ENCODE measurements at regions not wholly inside any gene's neighbourhood (a gene's known extent, or its start where the extent isn't known, plus 50 kb on each side); places are given as distances from the start of the nearest gene placed in this dataset.

DNA sequence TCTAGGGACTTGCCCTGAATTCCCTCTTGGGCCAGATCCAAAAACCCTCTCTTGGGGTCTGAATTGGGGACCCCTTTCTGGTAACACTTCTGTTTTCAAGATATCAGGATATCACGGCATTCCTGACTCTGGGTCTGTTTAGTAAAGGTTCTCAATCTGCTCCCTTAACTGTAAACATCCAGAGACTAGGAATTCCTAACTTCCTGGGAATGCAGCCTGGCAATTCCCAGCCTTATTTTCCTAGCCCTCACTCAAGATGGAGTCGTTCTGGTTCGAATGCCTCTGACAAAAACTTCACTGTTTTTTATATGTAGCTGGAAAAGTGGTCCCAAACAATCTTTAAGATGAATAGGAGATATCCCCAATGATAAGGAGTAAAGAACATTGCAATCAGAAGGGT, 141.6 kb upstream of the XYLT1 start:
- Mint-ChIP-seq H3K4me1 (peaks cover 4% of the 10 kb centered on the region), H3K36me3 (ENCODE audit: insufficient read depth) (no peaks in the 10 kb centered on the region), H3K27me3 (peaks cover 57% of the 10 kb centered on the region), H3K9me3 (no peaks in the 10 kb centered on the region), H3K27ac (ENCODE audit: low read depth) (no peak overlapping the region), H3K4me3 (no peak overlapping the region)
- no peak for ATAC-seq (replicated peaks; ENCODE audit: extremely low read depth, poor library complexity, severe bottlenecking)
- DNase-seq (ENCODE audit: low spot score in 2 of 2): no peak

DNA sequence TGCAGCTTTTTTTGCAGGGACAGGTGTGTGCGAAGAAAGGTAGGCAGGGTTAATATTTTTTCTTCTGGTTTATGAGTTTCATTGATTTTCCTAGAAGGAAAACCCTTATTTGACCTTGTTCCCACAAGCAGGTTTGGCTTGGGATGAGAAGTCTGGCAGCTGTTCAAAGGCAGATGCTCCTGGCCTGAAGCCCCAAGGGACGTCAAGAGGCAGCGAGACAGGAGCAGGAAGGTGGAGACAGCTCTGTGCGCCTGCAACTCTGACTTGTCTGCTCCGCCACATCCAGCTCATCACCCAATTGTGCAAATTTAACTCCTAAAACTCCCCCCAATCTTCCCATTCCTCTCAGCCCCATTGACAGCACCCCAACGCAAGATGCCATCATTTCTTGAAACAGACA, 136.8 kb upstream of the XYLT1 start:
- H3K9me3 Mint-ChIP-seq: no peaks in the 10 kb centered on the region
- peaks cover 11% of the 10 kb centered on the region for H3K4me1 Mint-ChIP-seq
- H3K4me3 Mint-ChIP-seq: no peak overlapping the region
- ATAC-seq (replicated peaks; ENCODE audit: extremely low read depth, poor library complexity, severe bottlenecking) (no peak), DNase-seq (ENCODE audit: low spot score in 2 of 2) (no peak)
- peaks cover 78% of the 10 kb centered on the region for H3K27me3 Mint-ChIP-seq
- no peak overlapping the region for H3K27ac Mint-ChIP-seq (ENCODE audit: low read depth)
- no peaks in the 10 kb centered on the region for H3K36me3 Mint-ChIP-seq (ENCODE audit: insufficient read depth)

DNA sequence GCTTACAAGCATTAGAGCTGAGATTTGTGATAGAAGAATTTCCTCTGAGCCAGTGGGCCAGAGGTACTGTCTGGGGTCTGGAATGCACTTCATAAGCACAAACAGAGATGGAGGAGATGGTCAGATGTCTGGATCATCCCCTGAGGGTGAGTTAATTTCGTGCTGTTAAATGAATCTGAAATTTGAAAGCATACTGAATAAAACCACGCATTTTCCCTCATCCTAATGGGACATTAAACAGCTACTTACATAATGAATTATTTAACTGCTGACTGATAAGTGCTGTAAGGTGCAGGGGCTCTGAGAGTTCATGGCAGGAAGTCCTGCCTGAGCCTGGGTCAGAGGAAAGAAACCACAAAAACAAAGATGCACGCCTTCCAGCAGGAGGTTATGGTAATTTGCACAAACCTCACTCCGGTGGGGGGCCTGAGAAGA, 136.3 kb upstream of the XYLT1 start:
- no peaks in the 10 kb centered on the region for H3K36me3 Mint-ChIP-seq (ENCODE audit: insufficient read depth)
- ATAC-seq (replicated peaks; ENCODE audit: extremely low read depth, poor library complexity, severe bottlenecking): no peak

DNA sequence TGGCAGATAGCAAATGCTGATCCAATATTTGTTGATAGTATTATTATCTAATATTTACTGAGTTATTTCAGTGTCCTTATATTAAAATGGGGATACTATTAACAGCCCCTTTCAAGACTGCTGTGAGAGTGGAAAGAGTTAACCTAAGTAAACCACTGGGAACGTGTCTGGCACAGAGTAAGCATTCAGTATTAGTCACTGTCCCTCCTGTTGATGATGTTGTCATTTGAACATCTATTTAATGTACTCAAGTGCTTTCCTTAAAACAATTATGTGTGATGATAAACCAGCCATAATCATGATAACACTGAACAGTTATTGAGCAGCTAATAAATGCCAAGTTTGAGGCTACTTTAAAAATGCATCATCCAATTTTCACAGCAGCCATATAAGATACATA, 135.7 kb upstream of the XYLT1 start:
- no peak for DNase-seq (ENCODE audit: low spot score in 2 of 2)
- no peaks in the 10 kb centered on the region for H3K9me3 Mint-ChIP-seq
- H3K36me3 Mint-ChIP-seq (ENCODE audit: insufficient read depth): peaks cover 2% of the 10 kb centered on the region
- no peak overlapping the region for H3K4me3 Mint-ChIP-seq
- peaks cover 11% of the 10 kb centered on the region for H3K4me1 Mint-ChIP-seq
- no peak overlapping the region for H3K27ac Mint-ChIP-seq (ENCODE audit: low read depth)
- ATAC-seq (replicated peaks; ENCODE audit: extremely low read depth, poor library complexity, severe bottlenecking): no peak
- H3K27me3 Mint-ChIP-seq: peaks cover 77% of the 10 kb centered on the region

More for the DNA sequence above, 136.3 kb upstream of the XYLT1 start:
- no peaks in the 10 kb centered on the region for H3K9me3 Mint-ChIP-seq
- no peak for DNase-seq (ENCODE audit: low spot score in 2 of 2)
- no peak overlapping the region for H3K27ac Mint-ChIP-seq (ENCODE audit: low read depth)
- peaks cover 76% of the 10 kb centered on the region for H3K27me3 Mint-ChIP-seq
- peaks cover 11% of the 10 kb centered on the region for H3K4me1 Mint-ChIP-seq
- H3K4me3 Mint-ChIP-seq: no peak overlapping the region

DNA sequence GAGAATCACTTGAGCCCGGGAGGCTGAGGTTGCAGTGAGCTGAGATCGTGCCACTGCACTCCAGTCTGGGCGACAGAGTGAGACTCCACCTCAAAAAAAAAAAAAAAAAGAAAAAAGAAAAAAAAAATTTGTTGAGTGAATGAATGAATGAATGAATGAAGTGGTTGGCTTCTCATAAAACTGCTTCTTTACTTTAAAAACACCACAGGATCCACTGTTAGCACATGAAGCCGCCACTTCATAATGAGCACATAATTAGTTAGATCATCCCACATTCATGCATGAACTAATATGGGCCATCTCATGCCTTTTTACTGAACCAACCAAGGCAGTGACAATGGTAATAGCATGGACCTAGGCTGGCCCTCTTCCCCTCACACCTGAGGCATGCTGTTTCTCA, 135.0 kb upstream of the XYLT1 start:
- no peak for ATAC-seq (replicated peaks; ENCODE audit: extremely low read depth, poor library complexity, severe bottlenecking)
- no peak overlapping the region for H3K27ac Mint-ChIP-seq (ENCODE audit: low read depth)
- H3K4me1 Mint-ChIP-seq: peaks cover 7% of the 10 kb centered on the region
- peaks cover 2% of the 10 kb centered on the region for H3K36me3 Mint-ChIP-seq (ENCODE audit: insufficient read depth)
- no peak for DNase-seq (ENCODE audit: low spot score in 2 of 2)
- no peaks in the 10 kb centered on the region for H3K9me3 Mint-ChIP-seq
- H3K27me3 Mint-ChIP-seq: peaks cover 75% of the 10 kb centered on the region
- no peak overlapping the region for H3K4me3 Mint-ChIP-seq

DNA sequence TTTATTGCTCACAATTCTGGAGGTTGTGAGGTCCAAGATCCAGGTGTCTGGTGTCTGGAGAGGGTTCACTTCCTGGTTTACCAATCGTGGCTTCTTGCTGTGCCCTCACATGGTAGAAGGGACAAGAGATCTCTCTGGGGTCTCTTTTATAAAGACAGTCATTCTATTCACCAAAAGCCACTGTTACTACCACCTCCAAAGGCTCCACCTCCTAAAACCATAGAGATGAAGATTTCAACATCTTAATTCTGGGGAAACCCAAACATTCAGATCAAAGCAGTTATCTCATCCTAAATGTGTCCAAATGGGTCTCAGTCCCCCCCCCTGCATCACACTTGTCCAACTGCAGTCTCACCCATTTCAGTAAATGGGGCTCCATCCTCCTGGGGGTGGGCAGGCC, 132.9 kb upstream of the XYLT1 start:
- ATAC-seq (replicated peaks; ENCODE audit: extremely low read depth, poor library complexity, severe bottlenecking): no peak
- Mint-ChIP-seq H3K4me1 (peaks cover 7% of the 10 kb centered on the region), H3K4me3 (no peak overlapping the region), H3K27ac (ENCODE audit: low read depth) (no peak overlapping the region), H3K27me3 (peaks cover 62% of the 10 kb centered on the region), H3K36me3 (ENCODE audit: insufficient read depth) (peaks cover 3% of the 10 kb centered on the region), H3K9me3 (no peaks in the 10 kb centered on the region)
- DNase-seq (ENCODE audit: low spot score in 2 of 2): no peak

DNA sequence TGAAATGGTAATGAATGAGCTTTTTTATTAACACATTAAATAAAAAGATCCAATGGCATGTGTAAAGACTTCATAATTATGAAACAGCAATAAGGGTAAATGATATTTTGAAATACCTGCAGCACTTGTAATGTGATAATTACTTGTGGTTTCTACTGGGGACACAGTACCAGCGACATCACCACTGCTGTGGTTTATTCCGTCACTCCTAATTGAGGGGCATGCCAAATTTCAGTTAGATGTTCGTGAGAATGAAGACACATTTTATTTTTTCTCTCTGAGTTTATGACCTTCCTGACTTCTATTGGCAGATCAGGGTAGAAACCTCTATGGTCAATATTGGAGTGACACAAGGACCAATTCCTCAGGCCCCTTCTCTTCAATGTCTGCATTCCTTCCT, 131.9 kb upstream of the XYLT1 start:
- DNase-seq (ENCODE audit: low spot score in 2 of 2) (no peak), ATAC-seq (replicated peaks; ENCODE audit: extremely low read depth, poor library complexity, severe bottlenecking) (no peak)
- H3K4me3 Mint-ChIP-seq: no peak overlapping the region
- no peak overlapping the region for H3K27ac Mint-ChIP-seq (ENCODE audit: low read depth)
- H3K4me1 Mint-ChIP-seq: peaks cover 7% of the 10 kb centered on the region
- H3K36me3 Mint-ChIP-seq (ENCODE audit: insufficient read depth): peaks cover 3% of the 10 kb centered on the region
- H3K27me3 Mint-ChIP-seq: peaks cover 62% of the 10 kb centered on the region
- no peaks in the 10 kb centered on the region for H3K9me3 Mint-ChIP-seq

DNA sequence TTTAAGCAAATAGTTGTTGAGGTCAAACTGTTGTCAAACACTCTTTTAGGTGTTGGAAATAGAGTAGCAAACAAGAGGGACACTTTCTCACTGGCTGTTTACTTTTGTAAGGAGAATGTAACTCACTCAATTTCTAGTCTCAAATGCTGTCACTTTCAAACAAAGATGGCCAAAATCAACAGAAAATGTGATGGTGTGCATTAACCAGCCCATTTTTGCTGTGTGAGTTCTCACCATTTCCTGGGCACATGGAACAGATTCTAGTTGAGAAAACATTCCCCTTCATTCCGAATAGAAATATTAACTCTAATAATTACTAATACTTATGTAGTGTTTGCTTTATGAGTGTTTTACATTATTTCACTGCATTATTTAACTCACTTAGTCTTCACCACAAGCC, 128.2 kb upstream of the XYLT1 start:
- H3K27ac Mint-ChIP-seq (ENCODE audit: low read depth): no peak overlapping the region

DNA sequence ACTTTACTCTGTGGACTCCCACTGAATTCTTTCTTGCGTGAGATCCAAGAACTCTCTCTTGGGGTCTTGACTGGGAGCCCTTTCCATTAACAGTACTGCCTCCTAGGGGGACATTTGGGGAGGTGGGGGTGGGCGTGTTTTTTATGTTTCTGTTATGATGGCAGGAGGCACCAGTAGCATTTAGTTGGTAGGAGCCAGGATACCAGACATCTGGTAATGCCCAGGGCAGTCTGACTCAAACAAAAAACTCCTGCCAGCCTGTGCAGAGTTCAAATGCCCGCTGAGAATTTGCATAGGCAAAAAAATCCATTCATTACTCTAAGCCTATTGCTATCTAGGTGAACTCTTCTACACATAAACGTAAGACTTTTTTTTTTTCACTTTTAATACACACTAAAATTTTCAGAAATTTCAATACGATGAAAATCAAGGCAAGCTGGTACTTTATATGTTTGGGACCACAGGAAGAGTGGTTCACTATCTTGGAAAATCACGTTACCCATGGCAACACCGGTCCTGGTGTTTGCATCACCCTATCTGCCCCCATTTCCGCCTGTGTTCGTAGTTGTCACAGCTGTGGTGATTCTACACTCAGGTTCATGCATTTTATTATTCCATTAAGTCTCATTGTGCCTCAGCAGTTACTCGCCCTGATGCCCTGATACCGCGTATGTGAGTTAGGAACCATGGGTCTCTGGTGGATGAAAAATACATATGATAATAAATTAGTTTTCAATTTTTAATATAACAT, 121.1 kb upstream of the XYLT1 start:
- Mint-ChIP-seq H3K4me1 (no peaks in the 10 kb centered on the region), H3K27ac (ENCODE audit: low read depth) (peak overlapping the region; percentile 67), H3K27me3 (peaks cover 45% of the 10 kb centered on the region), H3K36me3 (ENCODE audit: insufficient read depth) (no peaks in the 10 kb centered on the region), H3K4me3 (peak overlapping the region; percentile 17), H3K9me3 (no peaks in the 10 kb centered on the region)
- peak in 1 of 2 donors; percentile 12 for DNase-seq (ENCODE audit: low spot score in 2 of 2)
- peak; percentile 46 for ATAC-seq (replicated peaks; ENCODE audit: extremely low read depth, poor library complexity, severe bottlenecking)

More for the DNA sequence above, 128.2 kb upstream of the XYLT1 start:
- Mint-ChIP-seq H3K4me3 (no peak overlapping the region), H3K9me3 (no peaks in the 10 kb centered on the region), H3K36me3 (ENCODE audit: insufficient read depth) (peaks cover 3% of the 10 kb centered on the region), H3K4me1 (no peaks in the 10 kb centered on the region), H3K27me3 (peaks cover 48% of the 10 kb centered on the region)
- no peak for ATAC-seq (replicated peaks; ENCODE audit: extremely low read depth, poor library complexity, severe bottlenecking)
- no peak for DNase-seq (ENCODE audit: low spot score in 2 of 2)

DNA sequence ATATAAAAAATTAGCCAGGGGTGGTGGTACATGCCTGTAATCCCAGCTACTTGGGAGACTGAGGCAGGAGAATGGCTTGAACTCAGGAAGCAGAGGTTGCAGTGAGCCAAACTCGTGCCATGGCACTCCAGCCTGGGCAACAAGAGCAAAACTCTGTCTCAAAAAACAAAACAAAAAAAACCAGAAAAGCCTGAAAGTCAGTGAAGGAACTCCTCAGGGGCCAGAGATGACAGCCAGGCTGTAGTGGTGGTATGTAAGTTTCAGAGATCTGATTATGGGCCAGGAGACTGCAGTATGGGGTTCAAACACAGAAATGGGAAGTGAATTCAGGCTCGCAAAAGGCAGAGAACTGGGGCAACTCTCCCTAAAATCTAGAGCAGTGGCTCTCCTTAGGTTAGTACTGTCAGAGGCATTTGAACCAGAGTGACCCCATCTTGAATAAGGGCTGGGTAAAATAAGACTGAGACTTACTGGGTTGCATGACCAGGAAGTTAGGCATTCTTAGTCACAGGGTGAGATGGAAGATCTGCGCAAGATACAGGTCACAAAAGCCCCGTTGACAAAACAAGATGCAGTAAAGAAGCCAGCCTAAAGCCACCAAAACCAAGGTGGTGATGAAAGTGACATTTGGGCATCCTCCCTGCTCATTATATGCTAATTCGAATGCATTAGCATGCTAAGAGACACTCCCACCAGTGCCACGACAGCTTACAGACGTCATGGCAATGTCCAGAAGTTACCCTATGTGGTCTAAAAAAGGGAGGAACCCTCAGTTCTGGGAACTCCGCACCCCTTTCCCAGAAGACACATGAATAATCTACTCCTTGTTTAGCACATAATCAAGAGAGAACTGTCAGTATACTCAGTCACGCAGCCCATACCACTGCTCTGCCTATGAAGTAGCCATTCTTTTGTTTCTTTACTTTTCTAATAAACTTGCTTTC, 120.2 kb upstream of the XYLT1 start:
- peak overlapping the region; percentile 67 for H3K27ac Mint-ChIP-seq (ENCODE audit: low read depth)
- ATAC-seq (replicated peaks; ENCODE audit: extremely low read depth, poor library complexity, severe bottlenecking) (peak; percentile 76), DNase-seq (ENCODE audit: low spot score in 2 of 2) (peak in 1 of 2 donors; percentile 31)
- H3K27me3 Mint-ChIP-seq: peaks cover 45% of the 10 kb centered on the region
- H3K36me3 Mint-ChIP-seq (ENCODE audit: insufficient read depth): no peaks in the 10 kb centered on the region
- peak overlapping the region; percentile 17 for H3K4me3 Mint-ChIP-seq
- H3K9me3 Mint-ChIP-seq: no peaks in the 10 kb centered on the region
- H3K4me1 Mint-ChIP-seq: no peaks in the 10 kb centered on the region

DNA sequence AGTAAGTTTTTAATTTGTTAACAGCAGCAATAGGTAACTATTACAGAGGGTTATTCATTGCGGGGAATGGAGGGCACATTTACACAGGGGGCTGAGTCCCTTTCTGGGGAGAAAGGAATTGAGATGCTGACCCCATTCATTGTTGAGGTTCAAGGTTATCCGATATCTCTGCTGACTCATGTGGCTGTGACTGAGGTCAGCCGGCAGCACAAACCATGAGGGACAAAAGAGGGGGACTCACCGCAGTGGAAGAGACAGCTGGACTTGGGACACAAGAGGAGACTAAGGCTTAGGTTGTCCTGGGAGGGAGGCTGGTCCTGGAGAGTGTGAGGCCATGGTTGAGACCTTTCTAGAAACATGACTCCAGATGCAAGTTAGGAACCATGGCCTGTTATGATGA, 119.1 kb upstream of the XYLT1 start:
- H3K4me3 Mint-ChIP-seq: no peak overlapping the region
- peaks cover 43% of the 10 kb centered on the region for H3K27me3 Mint-ChIP-seq
- H3K27ac Mint-ChIP-seq (ENCODE audit: low read depth): peak overlapping the region; percentile 52
- no peaks in the 10 kb centered on the region for H3K36me3 Mint-ChIP-seq (ENCODE audit: insufficient read depth)
- H3K9me3 Mint-ChIP-seq: peaks cover 7% of the 10 kb centered on the region
- H3K4me1 Mint-ChIP-seq: no peaks in the 10 kb centered on the region
- ATAC-seq (replicated peaks; ENCODE audit: extremely low read depth, poor library complexity, severe bottlenecking): no peak
- DNase-seq (ENCODE audit: low spot score in 2 of 2): no peak

DNA sequence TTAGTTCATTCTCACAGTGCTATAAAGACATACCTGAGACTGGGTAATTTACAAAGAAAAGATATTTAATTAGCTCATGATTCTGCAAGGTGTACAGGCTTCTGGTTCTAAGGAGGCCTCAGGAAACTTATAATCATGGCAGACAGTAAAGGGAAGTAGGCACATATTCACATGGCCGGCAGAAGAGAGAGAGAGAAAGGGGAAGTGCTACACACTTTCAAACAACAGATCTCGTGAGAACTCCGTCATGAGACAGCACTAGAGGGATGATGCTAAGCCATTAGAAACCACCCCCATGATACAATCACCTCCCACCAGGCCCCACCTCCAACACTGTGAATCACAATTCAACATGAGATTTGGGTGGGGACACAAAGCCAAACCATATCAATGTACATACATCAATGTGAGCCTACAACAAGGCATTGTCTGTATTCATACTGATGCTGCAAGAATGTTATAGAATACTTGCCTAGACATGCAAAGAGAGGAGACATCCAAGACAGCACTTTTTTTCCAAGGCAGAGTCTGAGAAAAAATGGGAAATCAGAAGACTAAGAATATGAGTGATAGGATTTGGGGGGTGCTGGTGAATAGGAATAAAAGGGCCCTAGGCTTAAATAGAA, 114.8 kb upstream of the XYLT1 start:
- peaks cover 51% of the 10 kb centered on the region for H3K27me3 Mint-ChIP-seq
- no peak overlapping the region for H3K27ac Mint-ChIP-seq (ENCODE audit: low read depth)
- no peaks in the 10 kb centered on the region for H3K4me1 Mint-ChIP-seq
- peaks cover 2% of the 10 kb centered on the region for H3K36me3 Mint-ChIP-seq (ENCODE audit: insufficient read depth)
- ATAC-seq (replicated peaks; ENCODE audit: extremely low read depth, poor library complexity, severe bottlenecking) (no peak), DNase-seq (ENCODE audit: low spot score in 2 of 2) (no peak)
- peaks cover 7% of the 10 kb centered on the region for H3K9me3 Mint-ChIP-seq
- H3K4me3 Mint-ChIP-seq: no peak overlapping the region

Measured in central memory CD8-positive, alpha-beta T cell (primary cell).